ENCODE measurements at regions not wholly inside any gene's neighbourhood (a gene's known extent, or its start where the extent isn't known, plus 50 kb on each side); places are given as distances from the start of the nearest gene placed in this dataset.
"Not testable (repeated sequence)": the region's sequence is repeated elsewhere in the genome, so short reads cannot be mapped to it uniquely, and the experiment has no call there.

GRCh38 chr13:62721893-62722292, 1306.2 kb upstream of the PCDH20 start:
- H3K9me3 ChIP-seq = no peaks in the 10 kb centered on the region
- WGBS, 2 donors = 40 to 41% methylated on average over 4 of the region's 4 CpGs
- no peak for ATAC-seq
- H3K4me3 ChIP-seq = no peak overlapping the region
- H3K27ac ChIP-seq = no peak overlapping the region
- no peaks in the 10 kb centered on the region for H3K27me3 ChIP-seq
- no peak for TF ChIP-seq POLR2A (IDR thresholded peaks at IDR 0.05)
- no peak for DNase-seq
- intact Hi-C loops (cut with DNase I) = no loop called here
- no peaks in the 10 kb centered on the region for H3K4me1 ChIP-seq
- no peaks in the 10 kb centered on the region for H3K36me3 ChIP-seq (replicated peaks in 1 of 2; ENCODE audit: insufficient read depth in 1 of 2, low read depth in 2 of 2)

GRCh38 chr13:62711948-62712347, 1296.3 kb upstream of the PCDH20 start:
- H3K27ac ChIP-seq; DNase-seq; H3K4me1 ChIP-seq; intact Hi-C loops (cut with DNase I); H3K27me3 ChIP-seq; H3K36me3 ChIP-seq (replicated peaks in 1 of 2; ENCODE audit: insufficient read depth in 1 of 2, low read depth in 2 of 2); ATAC-seq; H3K4me3 ChIP-seq; H3K9me3 ChIP-seq: not testable (repeated sequence)
- WGBS, 2 donors = 86 to 91% methylated on average over 7 of the region's 7 CpGs

- no peaks in the 10 kb centered on the region for H3K27me3 ChIP-seq
- no peak for ATAC-seq
- no peak overlapping the region for H3K4me3 ChIP-seq
- no peaks in the 10 kb centered on the region for H3K4me1 ChIP-seq
- H3K9me3 ChIP-seq = no peaks in the 10 kb centered on the region
- intact Hi-C loops (cut with DNase I) = no loop called here
- no peaks in the 10 kb centered on the region for H3K36me3 ChIP-seq (replicated peaks in 1 of 2; ENCODE audit: insufficient read depth in 1 of 2, low read depth in 2 of 2)
- no peak overlapping the region for H3K27ac ChIP-seq
- no peak for DNase-seq
- TF ChIP-seq CTCF (IDR thresholded peaks at IDR 0.05) = no peak
- TF ChIP-seq POLR2A (IDR thresholded peaks at IDR 0.05) = no peak
- WGBS, 2 donors = 69 to 74% methylated on average over 1 of the region's 1 CpG
Measured at GRCh38 chr13:62710787-62711186, 1295.1 kb upstream of the PCDH20 start.

- H3K27me3 ChIP-seq = no peaks in the 10 kb centered on the region
- H3K27ac ChIP-seq = no peak overlapping the region
- H3K4me1 ChIP-seq = no peaks in the 10 kb centered on the region
- DNase-seq (no peak), ATAC-seq (no peak)
- intact Hi-C loops (cut with DNase I) = no loop called here
- H3K36me3 ChIP-seq (replicated peaks in 1 of 2; ENCODE audit: insufficient read depth in 1 of 2, low read depth in 2 of 2) = no peaks in the 10 kb centered on the region
- no peak for TF ChIP-seq CTCF (IDR thresholded peaks at IDR 0.05)
- H3K4me3 ChIP-seq = no peak overlapping the region
- 44 to 58% methylated on average over 3 of the region's 3 CpGs for WGBS, 2 donors
- no peaks in the 10 kb centered on the region for H3K9me3 ChIP-seq
Measured at GRCh38 chr13:62706048-62706447, 1290.4 kb upstream of the PCDH20 start.

GRCh38 chr13:62704875-62705274, 1289.2 kb upstream of the PCDH20 start:
- H3K27ac ChIP-seq = no peak overlapping the region
- intact Hi-C loops (cut with DNase I) = no loop called here
- no peak for DNase-seq

More at GRCh38 chr13:62704875-62705274, 1289.2 kb upstream of the PCDH20 start:
- ATAC-seq = no peak
- Histone ChIP-seq H3K9me3 (no peaks in the 10 kb centered on the region), H3K27me3 (no peaks in the 10 kb centered on the region), H3K4me1 (no peaks in the 10 kb centered on the region), H3K36me3 (replicated peaks in 1 of 2; ENCODE audit: insufficient read depth in 1 of 2, low read depth in 2 of 2) (no peaks in the 10 kb centered on the region), H3K4me3 (no peak overlapping the region)
- no peak for TF ChIP-seq CTCF (IDR thresholded peaks at IDR 0.05)
- TF ChIP-seq POLR2A (IDR thresholded peaks at IDR 0.05) = no peak
